ENCODE measurements at regions not wholly inside any gene's neighbourhood (a gene's known extent, or its start where the extent isn't known, plus 50 kb on each side); places are given as distances from the start of the nearest gene placed in this dataset.

DNA sequence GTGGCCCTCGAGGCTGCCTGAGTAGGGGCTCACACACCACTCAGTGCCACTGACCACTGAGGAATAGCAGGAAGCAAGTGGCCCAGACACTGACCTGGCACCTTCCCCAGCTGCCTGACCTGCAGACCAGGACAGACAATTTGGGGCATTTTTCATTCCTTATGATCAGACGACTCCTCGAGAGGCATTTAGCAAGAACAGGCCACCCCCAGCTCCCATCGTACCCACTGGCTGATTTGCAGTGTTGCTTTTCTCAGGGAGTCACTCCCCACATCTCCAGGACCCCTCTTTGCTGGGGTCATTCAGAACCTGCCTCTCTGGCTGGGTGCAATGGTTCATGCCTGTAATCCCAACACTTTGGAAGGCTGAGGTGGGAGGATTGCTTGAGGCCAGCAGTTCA, 185.7 kb downstream of the HAUS1 start:
- TF ChIP-seq EZH2 (IDR thresholded peaks at IDR 0.05; ENCODE audit: insufficient read depth, poor library complexity, severe bottlenecking) = no peak
- TF ChIP-seq EZH2phosphoT487 (IDR thresholded peaks at IDR 0.05; ENCODE audit: insufficient read depth, low read depth) = no peak
